IMR-90 (cell line): ENCODE measurements at regions not wholly inside any gene's neighbourhood (a gene's known extent, or its start where the extent isn't known, plus 50 kb on each side); places are given as distances from the start of the nearest gene placed in this dataset.

Experiments used
- ATAC-seq: fragments of 200-7000 bp; cut with Tn5 transposase; 2 replicates; pipeline ENCODE4 v1.9.1; 2020; ENCODE audit warnings: low read depth, mild to moderate bottlenecking, moderate library complexity
- BruUV-seq: library from RNA; stranded (reverse); fragments of 400-500 nt; replicated peaks from 2 replicates; lab custom pipeline; 2021; lab: Mats Ljungman, UMichigan
- CTCF ChIA-PET: fragments of 300-600 bp; formaldehyde crosslinking; extraction: SDS; loops from one replicate; lab custom pipeline; 2021; ENCODE audit warnings: antibody characterized with exemption; lab: Yijun Ruan, JAX
- POLR2A ChIA-PET: fragments of 300-600 bp; sonication (Branson Sonifier 250); formaldehyde crosslinking; loops from one replicate; lab custom pipeline; 2022; ENCODE audit warnings: antibody characterized with exemption; ENCODE audit not compliant: unreplicated experiment; lab: Charles Lee
- DNase-seq: peaks from one replicate; pipeline ENCODE4 v3.0.0; 2013
- H2AFZ ChIP-seq: replicated peaks from 2 replicates; pipeline ENCODE3; 2013; ENCODE audit warnings: low read length, mild to moderate bottlenecking; ENCODE audit not compliant: poor library complexity
- H2AK5ac ChIP-seq: 2 replicates; pipeline ENCODE4 v1.6.1; 2013; ENCODE audit warnings: low read depth, low read length, inconsistent platforms
- H2AK9ac ChIP-seq: replicated peaks from 2 replicates; pipeline ENCODE3; 2013; ENCODE audit warnings: mild to moderate bottlenecking, low read depth, low read length, moderate library complexity; ENCODE audit not compliant: poor library complexity
- H2BK120ac ChIP-seq: 2 replicates; pipeline ENCODE4 v1.6.1; 2013; ENCODE audit warnings: low read depth, low read length, inconsistent platforms
- H2BK15ac ChIP-seq: 3 replicates; pipeline ENCODE4 v1.6.1; 2013; ENCODE audit warnings: low read depth, low read length, inconsistent platforms
- H2BK20ac ChIP-seq: 2 replicates; pipeline ENCODE4 v1.6.1; 2013; ENCODE audit warnings: low read depth, mild to moderate bottlenecking, inconsistent platforms, low read length, moderate library complexity
- H2BK5ac ChIP-seq: 2 replicates; pipeline ENCODE4 v1.6.1; 2013; ENCODE audit warnings: mild to moderate bottlenecking, low read depth, low read length, inconsistent platforms; ENCODE audit not compliant: poor library complexity, severe bottlenecking
- H3K14ac ChIP-seq: replicated peaks from 2 replicates; pipeline ENCODE4 v1.6.1; 2013; ENCODE audit warnings: low read depth, low read length, inconsistent platforms
- H3K18ac ChIP-seq: 2 replicates; pipeline ENCODE4 v1.6.1; 2013; ENCODE audit warnings: low read depth, low read length, control low read depth
- H3K23ac ChIP-seq: 2 replicates; pipeline ENCODE4 v1.6.1; 2013; ENCODE audit warnings: low read depth, low read length, inconsistent platforms
- H3K27ac ChIP-seq: 2 replicates; pipeline ENCODE4 v1.5.1; 2013; ENCODE audit warnings: mild to moderate bottlenecking, control low read depth, low read length; ENCODE audit not compliant: insufficient read depth
- H3K27me3 ChIP-seq: 2 replicates; pipeline ENCODE4 v1.6.1; 2013; ENCODE audit warnings: low read length; ENCODE audit not compliant: control insufficient read depth, insufficient read depth
- H3K36me3 ChIP-seq: 2 replicates; pipeline ENCODE4 v1.6.1; 2013; ENCODE audit warnings: low read length, mixed read lengths; ENCODE audit not compliant: control insufficient read depth, insufficient read depth
- H3K4ac ChIP-seq: 2 replicates; pipeline ENCODE4 v1.6.1; 2013; ENCODE audit warnings: low read depth, low read length, inconsistent platforms
- H3K4me1 ChIP-seq: 2 replicates; pipeline ENCODE4 v1.6.1; 2013; ENCODE audit warnings: low read length, mixed read lengths; ENCODE audit not compliant: control insufficient read depth, insufficient read depth
- H3K4me2 ChIP-seq: 2 replicates; pipeline ENCODE4 v1.6.1; 2013; ENCODE audit warnings: low read depth, mild to moderate bottlenecking, control low read depth, low read length, moderate library complexity
- H3K4me3 ChIP-seq: 2 replicates; pipeline ENCODE4 v1.5.1; 2013; ENCODE audit warnings: low read depth, mild to moderate bottlenecking, control low read depth, low read length, moderate library complexity; ENCODE audit not compliant: insufficient read depth
- H3K56ac ChIP-seq: 2 replicates; pipeline ENCODE4 v1.6.1; 2013; ENCODE audit warnings: low read length, inconsistent platforms; ENCODE audit not compliant: insufficient read depth; ENCODE audit errors: extremely low read depth
- H3K79me1 ChIP-seq, 2 experiments: 2 replicates each; pipeline ENCODE4 v1.6.1; 2013; ENCODE audit warnings: low read length in 2 of 2, inconsistent platforms in 1 of 2, low read depth in 1 of 2
- H3K9ac ChIP-seq: 2 replicates; pipeline ENCODE4 v1.6.1; 2013; ENCODE audit warnings: low read depth, low read length, control low read depth
- H3K9me1 ChIP-seq: 2 replicates; pipeline ENCODE4 v1.6.1; 2013; ENCODE audit warnings: low read length, inconsistent platforms; ENCODE audit not compliant: insufficient read depth
- H3K9me3 ChIP-seq: 2 replicates; pipeline ENCODE4 v1.6.1; 2013; ENCODE audit warnings: low read length; ENCODE audit not compliant: control insufficient read depth, insufficient read depth
- H4K20me1 ChIP-seq: 2 replicates; pipeline ENCODE4 v1.6.1; 2013; ENCODE audit warnings: low read length, inconsistent platforms; ENCODE audit not compliant: insufficient read depth
- H4K5ac ChIP-seq: 2 replicates; pipeline ENCODE4 v1.6.1; 2013; ENCODE audit warnings: mild to moderate bottlenecking, low read depth, low read length, control low read depth
- H4K8ac ChIP-seq, 2 experiments: 2 replicates each; pipeline ENCODE4 v1.6.1; 2013; ENCODE audit warnings: low read depth in 2 of 2, low read length in 2 of 2, control low read depth in 1 of 2, inconsistent platforms in 1 of 2
- H4K91ac ChIP-seq: 2 replicates; pipeline ENCODE4 v1.6.1; 2013; ENCODE audit warnings: low read depth, low read length, inconsistent platforms; ENCODE audit not compliant: insufficient read depth
- BHLHE40 ChIP-seq: fragments of 150-350 bp; IDR thresholded peaks from 2 replicates; pipeline ENCODE4 v1.6.1; 2016; ENCODE audit warnings: mild to moderate bottlenecking, low read depth, low read length
- CEBPB ChIP-seq: IDR thresholded peaks from 2 replicates; pipeline ENCODE4 v1.6.1; 2012; ENCODE audit warnings: low read depth, low read length, improper control_type of control experiment
- CHD1 ChIP-seq: IDR thresholded peaks from 2 replicates; pipeline ENCODE4 v1.6.1; 2012; ENCODE audit warnings: low read depth, low read length, improper control_type of control experiment
- FOS ChIP-seq: fragments of 150-350 bp; IDR thresholded peaks from 2 replicates; pipeline ENCODE4 v1.6.1; 2016; ENCODE audit warnings: low read depth, low read length
- MAFK ChIP-seq: IDR thresholded peaks from 2 replicates; pipeline ENCODE4 v1.6.1; 2012; ENCODE audit warnings: low read depth, low read length, improper control_type of control experiment
- MAZ ChIP-seq: IDR thresholded peaks from 2 replicates; pipeline ENCODE4 v1.6.1; 2012; ENCODE audit warnings: low read depth, mild to moderate bottlenecking, low read length, improper control_type of control experiment, moderate library complexity, borderline replicate concordance
- MXI1 ChIP-seq: IDR thresholded peaks from 2 replicates; pipeline ENCODE4 v1.6.1; 2012; ENCODE audit warnings: low read depth, mild to moderate bottlenecking, low read length, moderate library complexity, borderline replicate concordance
- NFE2L2 ChIP-seq: fragments of 150-350 bp; IDR thresholded peaks from 2 replicates; pipeline ENCODE4 v1.6.1; 2016; ENCODE audit warnings: low read depth, mild to moderate bottlenecking, low read length
- POLR2A ChIP-seq: IDR thresholded peaks from 2 replicates; pipeline ENCODE4 v1.6.1; 2012; ENCODE audit warnings: mild to moderate bottlenecking, low read depth, low read length
- RAD21 ChIP-seq: IDR thresholded peaks from 2 replicates; pipeline ENCODE4 v1.6.1; 2012; ENCODE audit warnings: low read length, improper control_type of control experiment
- RCOR1 ChIP-seq: IDR thresholded peaks from 2 replicates; pipeline ENCODE4 v1.6.1; 2012; ENCODE audit warnings: mild to moderate bottlenecking, low read length, improper control_type of control experiment; ENCODE audit not compliant: insufficient replicate concordance
- RFX5 ChIP-seq: IDR thresholded peaks from 2 replicates; pipeline ENCODE4 v1.8.0; 2012; ENCODE audit warnings: low read depth, mild to moderate bottlenecking, low read length, moderate library complexity
- SMC3 ChIP-seq: fragments of 150-350 bp; IDR thresholded peaks from 2 replicates; pipeline ENCODE4 v1.6.1; 2016; ENCODE audit warnings: low read depth, mild to moderate bottlenecking, antibody characterized with exemption, low read length, moderate library complexity
- WGBS, 2 experiments: methylation state at CpG; one replicate each; pipeline versions ENCODE4 v1.1.5 to v1.1.7; 2013; ENCODE audit warnings: missing lambda C conversion rate in 2 of 2; ENCODE audit not compliant: insufficient read length in 1 of 2; ENCODE audit errors: extremely low coverage in 2 of 2; 5-methylcytosine and 5-hydroxymethylcytosine counted together
- dilution Hi-C: fragments of 300-500 bp; cut with HindIII; formaldehyde crosslinking; loops from one replicate; pipeline ENCODE4 v1.14.3; 2018; ENCODE audit warnings: low sequenced_read_pairs; ENCODE audit not compliant: unreplicated experiment
- in situ Hi-C: fragments of 300-500 bp; cut with MboI; formaldehyde crosslinking; loops from 3 replicates; pipeline ENCODE4 v1.14.3; 2019; ENCODE audit warnings: low sequenced_read_pairs, inconsistent platforms, mixed read lengths
- intact Hi-C: fragments of 100-400 bp; cut with micrococcal nuclease; formaldehyde crosslinking; loops from 2 replicates; pipeline ENCODE4 v1.10.0; 2022
- TF ChIP-seq, protein P1 (sequence below): conservative IDR thresholded peaks from 2 replicates; pipeline ENCODE4 v1.5.1; 2012; ENCODE audit warnings: mild to moderate bottlenecking, low read depth, low read length, improper control_type of control experiment
- TF ChIP-seq, protein P2 (sequence below): fragments of 150-350 bp; IDR thresholded peaks from 2 replicates; pipeline ENCODE4 v1.6.1; 2017; ENCODE audit warnings: mild to moderate bottlenecking, antibody characterized with exemption, low read length, low read depth
- TF ChIP-seq, protein P3 (sequence below): fragments of 150-350 bp; IDR thresholded peaks from 2 replicates; pipeline ENCODE4 v1.6.1; 2016; ENCODE audit warnings: low read depth, mild to moderate bottlenecking, low read length, moderate library complexity, borderline replicate concordance

DNA sequence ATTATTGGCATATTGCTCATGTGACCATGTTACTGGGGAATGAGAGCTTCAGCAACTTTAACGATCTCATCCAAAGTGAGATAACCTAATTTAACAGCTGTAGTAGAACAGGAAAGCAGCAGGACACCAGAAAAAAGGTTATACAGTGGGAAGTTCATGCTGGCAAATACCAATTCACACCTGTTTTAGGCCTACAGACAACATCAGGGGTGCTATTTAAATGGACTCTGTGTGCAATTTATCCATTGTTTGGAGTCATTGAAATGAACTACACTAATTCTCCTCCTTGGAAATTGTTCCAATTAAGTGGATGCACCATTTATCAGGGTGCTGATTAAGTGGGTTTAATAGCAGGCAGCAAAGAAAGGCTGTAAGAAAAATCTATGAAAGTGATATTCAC, 424.4 kb upstream of the LMO3 start:
- Histone ChIP-seq H2AK5ac (no peak overlapping the region), H3K27me3 (no peaks in the 10 kb centered on the region), H2BK120ac (no peak overlapping the region), H2BK5ac (no peak overlapping the region), H3K4me3 (no peak overlapping the region), H3K27ac (no peak overlapping the region), H4K5ac (no peak overlapping the region), H2AFZ (no peak overlapping the region), H4K91ac (no peak overlapping the region), H3K4ac (no peak overlapping the region), H4K8ac (no peak overlapping the region), H4K20me1 (no peaks in the 10 kb centered on the region), H3K14ac (no peak overlapping the region), H2AK9ac (no peak overlapping the region), H2BK15ac (no peak overlapping the region), H3K9me3 (peaks cover 7% of the 10 kb centered on the region), H3K4me1 (no peaks in the 10 kb centered on the region), H3K9ac (no peak overlapping the region), H3K23ac (no peak overlapping the region), H3K9me1 (no peaks in the 10 kb centered on the region), H3K56ac (no peak overlapping the region), H2BK20ac (no peak overlapping the region), H3K36me3 (no peaks in the 10 kb centered on the region), H3K4me2 (no peak overlapping the region), H3K79me1 (no peaks in the 10 kb centered on the region), H3K18ac (no peak overlapping the region)
- no CpG with 5 or more reads among the region's 1 CpG for WGBS, 2 experiments
- TF ChIP-seq MXI1 (no peak), MAFK (no peak), NFE2L2 (no peak), RFX5 (no peak), CEBPB (no peak), FOS (no peak), CHD1 (no peak), BHLHE40 (no peak), MAZ (no peak), POLR2A (no peak), SMC3 (no peak), RCOR1 (no peak), RAD21 (no peak)
- TF ChIP-seq, protein P1, sequence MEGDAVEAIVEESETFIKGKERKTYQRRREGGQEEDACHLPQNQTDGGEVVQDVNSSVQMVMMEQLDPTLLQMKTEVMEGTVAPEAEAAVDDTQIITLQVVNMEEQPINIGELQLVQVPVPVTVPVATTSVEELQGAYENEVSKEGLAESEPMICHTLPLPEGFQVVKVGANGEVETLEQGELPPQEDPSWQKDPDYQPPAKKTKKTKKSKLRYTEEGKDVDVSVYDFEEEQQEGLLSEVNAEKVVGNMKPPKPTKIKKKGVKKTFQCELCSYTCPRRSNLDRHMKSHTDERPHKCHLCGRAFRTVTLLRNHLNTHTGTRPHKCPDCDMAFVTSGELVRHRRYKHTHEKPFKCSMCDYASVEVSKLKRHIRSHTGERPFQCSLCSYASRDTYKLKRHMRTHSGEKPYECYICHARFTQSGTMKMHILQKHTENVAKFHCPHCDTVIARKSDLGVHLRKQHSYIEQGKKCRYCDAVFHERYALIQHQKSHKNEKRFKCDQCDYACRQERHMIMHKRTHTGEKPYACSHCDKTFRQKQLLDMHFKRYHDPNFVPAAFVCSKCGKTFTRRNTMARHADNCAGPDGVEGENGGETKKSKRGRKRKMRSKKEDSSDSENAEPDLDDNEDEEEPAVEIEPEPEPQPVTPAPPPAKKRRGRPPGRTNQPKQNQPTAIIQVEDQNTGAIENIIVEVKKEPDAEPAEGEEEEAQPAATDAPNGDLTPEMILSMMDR: no peak
- TF ChIP-seq, protein P2, sequence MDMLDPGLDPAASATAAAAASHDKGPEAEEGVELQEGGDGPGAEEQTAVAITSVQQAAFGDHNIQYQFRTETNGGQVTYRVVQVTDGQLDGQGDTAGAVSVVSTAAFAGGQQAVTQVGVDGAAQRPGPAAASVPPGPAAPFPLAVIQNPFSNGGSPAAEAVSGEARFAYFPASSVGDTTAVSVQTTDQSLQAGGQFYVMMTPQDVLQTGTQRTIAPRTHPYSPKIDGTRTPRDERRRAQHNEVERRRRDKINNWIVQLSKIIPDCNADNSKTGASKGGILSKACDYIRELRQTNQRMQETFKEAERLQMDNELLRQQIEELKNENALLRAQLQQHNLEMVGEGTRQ: no peak
- TF ChIP-seq, protein P3, sequence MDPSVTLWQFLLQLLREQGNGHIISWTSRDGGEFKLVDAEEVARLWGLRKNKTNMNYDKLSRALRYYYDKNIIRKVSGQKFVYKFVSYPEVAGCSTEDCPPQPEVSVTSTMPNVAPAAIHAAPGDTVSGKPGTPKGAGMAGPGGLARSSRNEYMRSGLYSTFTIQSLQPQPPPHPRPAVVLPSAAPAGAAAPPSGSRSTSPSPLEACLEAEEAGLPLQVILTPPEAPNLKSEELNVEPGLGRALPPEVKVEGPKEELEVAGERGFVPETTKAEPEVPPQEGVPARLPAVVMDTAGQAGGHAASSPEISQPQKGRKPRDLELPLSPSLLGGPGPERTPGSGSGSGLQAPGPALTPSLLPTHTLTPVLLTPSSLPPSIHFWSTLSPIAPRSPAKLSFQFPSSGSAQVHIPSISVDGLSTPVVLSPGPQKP: no peak
- ChIA-PET CTCF (no interaction called here), POLR2A (no interaction called here)
- no peak for ATAC-seq
- no peak for DNase-seq
- BruUV-seq: no TSS peak
- in situ Hi-C loops (no loop called here), dilution Hi-C loops (no loop called here), intact Hi-C loops (no loop called here)
